HG03064 (cell line): ENCODE measurements at regions not wholly inside any gene's neighbourhood (a gene's known extent, or its start where the extent isn't known, plus 50 kb on each side); places are given as distances from the start of the nearest gene placed in this dataset.
"Not testable (repeated sequence)": the region's sequence is repeated elsewhere in the genome, so short reads cannot be mapped to it uniquely, and the experiment has no call there.

Experiments used
- ATAC-seq: cut with Tn5 transposase; IDR thresholded peaks from one replicate; pipeline ENCODE4 v1.9.1; 2021; ENCODE audit warnings: low read depth; ENCODE audit not compliant: unreplicated experiment

DNA sequence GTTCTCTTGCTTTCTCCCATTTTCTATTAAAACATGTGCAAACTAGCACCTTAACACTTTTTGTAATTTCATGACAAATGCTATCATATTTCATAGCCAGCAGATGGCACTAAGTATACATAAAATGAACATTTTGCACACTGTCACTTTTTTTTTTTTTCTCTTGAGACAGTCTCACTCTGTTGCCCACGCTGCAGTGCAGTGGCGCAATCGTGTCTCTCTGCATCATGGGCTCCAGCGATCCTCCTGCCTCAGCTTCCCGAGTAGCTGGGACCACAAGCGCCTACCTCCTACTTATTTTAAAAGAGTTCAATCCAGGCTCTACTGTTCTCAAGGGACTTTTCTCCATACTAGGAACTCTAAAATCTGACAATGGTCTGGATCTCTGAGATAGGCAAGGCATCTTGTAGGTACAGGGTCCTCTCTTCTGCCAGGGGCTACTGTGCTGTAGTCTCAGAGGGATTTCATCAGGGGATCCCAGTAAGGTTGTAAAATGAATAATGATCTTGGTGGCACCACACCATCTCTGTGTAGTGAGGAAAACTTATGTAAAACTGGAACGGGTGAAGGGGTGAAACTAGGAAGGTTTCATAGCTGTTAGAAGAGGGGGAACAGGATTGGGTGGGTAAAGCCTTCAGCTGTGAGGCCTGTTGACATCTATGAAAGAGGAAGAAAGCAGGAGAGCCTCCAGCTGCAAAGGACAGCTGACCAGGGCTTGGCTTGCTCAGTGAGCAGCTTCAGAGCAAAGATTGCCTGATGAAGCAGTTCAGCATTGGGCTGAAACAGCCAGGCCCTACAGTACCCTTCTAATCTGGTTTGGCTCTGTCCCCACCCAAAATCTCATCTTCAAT lies 196.9 kb downstream of the AVL9 start:
- ATAC-seq, result peak; percentile 83

GRCh38 chr7:32688092-32688491 lies 192.8 kb downstream of the AVL9 start:
- not testable (repeated sequence) for ATAC-seq

DNA sequence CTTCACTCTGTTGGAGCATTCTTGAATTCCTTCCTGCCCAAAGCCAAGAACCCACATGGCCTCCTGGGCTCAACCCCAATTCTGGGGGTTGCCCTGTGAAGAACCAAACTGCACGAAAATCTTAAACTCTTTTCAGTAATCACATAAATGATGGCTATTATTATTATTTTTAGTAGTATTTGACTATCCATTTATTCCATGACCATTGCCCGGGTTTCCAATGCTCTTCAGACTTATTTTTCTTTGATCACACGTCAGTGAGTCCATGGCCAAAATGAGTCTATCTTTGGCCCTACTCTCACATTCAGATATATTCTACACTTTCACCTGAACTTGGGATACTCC lies 185.9 kb downstream of the AVL9 start:
- ATAC-seq, result no peak

- ATAC-seq, result no peak
These were observed 185.2 kb downstream of the AVL9 start for GRCh38 chr7:32680259-32681173.

DNA sequence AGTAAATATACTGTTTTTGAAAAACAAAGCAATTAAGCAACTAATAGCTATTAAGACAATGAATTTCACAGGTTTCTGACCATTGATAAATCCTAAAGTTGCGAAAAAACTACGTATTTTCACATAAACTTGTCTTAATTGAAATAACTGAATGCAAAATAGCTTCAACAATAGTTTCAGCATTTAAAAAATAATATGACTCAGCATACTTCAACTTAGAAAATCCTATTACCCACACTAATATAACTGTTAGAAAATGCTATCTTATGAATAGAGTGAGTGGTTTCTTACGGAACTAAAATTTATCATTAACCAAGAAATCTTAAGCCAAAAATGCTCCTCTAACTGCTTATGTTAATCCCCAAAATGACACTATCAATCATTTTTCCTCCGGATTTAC lies 183.9 kb downstream of the AVL9 start:
- no peak for ATAC-seq

DNA sequence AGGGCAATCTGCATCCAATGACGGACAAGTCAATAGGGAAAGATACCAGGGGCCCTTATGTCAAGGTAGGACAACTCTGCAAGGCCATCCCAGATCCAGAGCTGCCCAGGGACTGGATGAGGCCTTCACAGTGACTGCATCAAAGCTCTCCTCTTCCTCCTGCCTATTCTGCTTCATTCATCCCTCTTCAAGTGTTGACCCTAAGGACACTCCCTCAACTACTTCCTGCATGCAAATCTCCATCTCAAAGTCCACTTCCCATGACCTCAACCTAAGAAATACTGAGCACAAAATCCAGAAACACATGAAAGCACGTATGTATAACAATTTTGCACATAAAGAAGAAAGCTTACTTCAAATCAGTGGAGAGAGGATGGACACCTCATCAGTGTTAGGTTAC lies 182.3 kb downstream of the AVL9 start:
- no peak for ATAC-seq

GRCh38 chr7:32676249-32676941 lies 181.1 kb downstream of the AVL9 start:
- ATAC-seq, result no peak

DNA sequence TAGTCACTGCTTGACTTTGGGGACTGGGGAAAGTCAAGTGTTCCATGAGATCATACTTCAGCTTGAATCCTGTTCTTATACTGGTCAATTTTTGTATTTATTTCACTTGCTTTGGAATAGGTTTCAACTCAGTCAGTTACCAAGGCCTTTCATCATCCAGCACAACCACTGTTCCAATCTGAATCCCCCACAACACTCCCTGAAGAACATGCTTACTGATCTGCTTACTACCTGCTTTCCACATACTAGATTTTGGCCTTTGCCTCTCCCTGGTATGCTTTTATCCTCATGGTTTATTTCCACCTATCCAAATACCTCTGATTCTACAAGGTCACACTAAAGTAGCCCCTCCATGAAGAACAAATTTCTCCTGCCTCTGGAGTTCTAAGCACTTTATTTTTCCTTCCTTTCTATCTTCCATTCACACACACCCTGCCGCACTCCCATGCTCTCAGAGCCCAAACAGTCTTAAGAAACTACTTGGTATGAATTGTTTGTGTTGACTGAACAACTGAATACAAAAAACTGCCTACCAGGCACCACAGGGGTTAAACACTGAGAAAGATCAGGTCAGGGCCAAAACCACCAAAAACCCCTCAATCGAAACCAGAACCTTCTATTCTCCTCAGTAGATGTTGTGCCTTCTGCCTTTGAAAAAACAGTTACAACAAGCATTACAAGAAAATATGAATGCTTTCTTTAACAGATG lies 178.1 kb downstream of the AVL9 start:
- no peak for ATAC-seq

DNA sequence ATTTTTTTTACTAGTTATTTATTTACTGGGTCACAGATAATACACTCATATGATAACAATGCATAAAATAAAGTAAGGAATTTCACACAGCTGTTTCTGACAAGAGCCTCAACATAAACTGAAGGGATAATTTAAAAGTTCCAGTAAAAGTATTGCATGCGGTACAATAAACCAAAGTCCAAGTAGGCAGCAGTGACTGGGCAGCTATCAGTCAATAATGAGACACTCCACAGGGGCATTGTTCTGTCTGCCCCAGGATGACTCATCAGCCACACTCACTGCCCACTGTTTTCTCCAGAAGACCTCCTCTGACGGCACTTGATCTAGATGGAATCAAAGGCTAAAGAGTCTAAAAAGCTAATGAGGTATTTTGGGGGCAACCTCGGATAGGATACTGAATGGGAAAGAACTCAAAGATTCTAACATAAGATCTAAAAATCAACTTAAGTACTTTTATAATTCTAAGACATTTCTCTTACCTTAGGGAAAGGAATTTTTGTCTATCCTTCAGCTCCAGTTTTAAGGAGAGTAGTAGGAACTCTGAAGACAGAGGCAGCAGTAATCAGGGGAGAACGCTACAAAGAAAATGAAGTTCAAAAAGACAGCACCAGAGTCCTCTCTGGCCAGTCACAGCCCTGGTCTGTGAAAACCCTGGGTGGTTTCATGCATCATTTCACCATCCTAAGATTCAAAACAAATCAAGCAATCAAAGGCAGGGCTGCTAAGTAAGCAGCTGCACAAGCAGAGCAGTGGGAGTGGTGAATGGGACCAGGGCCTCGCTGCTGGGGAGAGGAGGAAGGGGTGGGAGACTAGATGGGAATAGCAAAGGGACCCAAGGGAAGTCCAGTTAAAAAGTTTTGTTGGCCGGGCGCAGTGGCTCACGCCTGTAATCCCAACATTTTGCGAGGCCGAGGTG lies 175.1 kb downstream of the AVL9 start:
- no peak for ATAC-seq

GRCh38 chr7:32669173-32669870 lies 174.0 kb downstream of the AVL9 start:
- ATAC-seq, result not testable (repeated sequence)

- not testable (repeated sequence) for ATAC-seq
These were observed 173.3 kb downstream of the AVL9 start for GRCh38 chr7:32668387-32669097.

- not testable (repeated sequence) for ATAC-seq
These were observed 172.3 kb downstream of the AVL9 start for GRCh38 chr7:32667586-32667985.

- not testable (repeated sequence) for ATAC-seq
These were observed 168.5 kb downstream of the AVL9 start for GRCh38 chr7:32663805-32664211.

GRCh38 chr7:32662509-32662908 lies 167.2 kb downstream of the AVL9 start:
- not testable (repeated sequence) for ATAC-seq

DNA sequence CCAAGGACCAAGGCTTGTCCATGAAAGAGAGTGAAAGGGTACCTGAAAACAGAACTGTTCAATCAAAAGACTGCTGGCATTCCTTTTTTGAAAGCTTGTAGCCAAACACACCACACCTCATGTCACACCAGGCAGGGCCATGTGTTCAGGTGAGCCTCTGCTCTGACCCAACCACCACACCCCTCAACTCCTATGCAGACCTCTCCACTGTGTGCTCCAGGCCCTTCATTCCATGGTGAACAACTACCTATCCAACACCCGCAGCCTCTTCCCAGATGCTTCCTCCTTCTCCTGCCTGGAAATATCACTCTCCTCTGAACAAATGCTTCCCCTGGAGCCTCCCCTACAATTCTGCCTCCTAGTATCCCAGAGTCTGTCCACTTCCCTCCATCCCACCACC lies 166.6 kb downstream of the AVL9 start:
- no peak for ATAC-seq

DNA sequence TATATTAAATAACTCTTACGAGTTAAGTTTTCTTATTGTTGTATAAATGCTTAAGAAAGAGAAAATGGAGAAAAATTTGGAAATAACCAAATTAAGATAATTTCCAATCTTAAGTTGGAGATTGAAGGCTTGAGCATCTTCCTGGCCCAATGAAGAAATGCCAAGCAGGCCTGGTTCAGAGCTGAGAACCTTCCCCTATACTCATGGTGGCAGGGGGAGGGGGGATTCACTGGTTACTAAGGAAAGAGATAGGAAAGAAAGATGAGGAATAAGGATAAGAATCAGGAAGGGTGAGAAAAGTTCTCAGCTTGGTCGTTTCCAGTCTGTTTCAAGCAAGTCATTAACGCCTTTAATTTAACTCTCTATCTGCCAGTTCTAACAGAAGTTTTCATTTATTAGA lies 166.2 kb downstream of the AVL9 start:
- no peak for ATAC-seq

DNA sequence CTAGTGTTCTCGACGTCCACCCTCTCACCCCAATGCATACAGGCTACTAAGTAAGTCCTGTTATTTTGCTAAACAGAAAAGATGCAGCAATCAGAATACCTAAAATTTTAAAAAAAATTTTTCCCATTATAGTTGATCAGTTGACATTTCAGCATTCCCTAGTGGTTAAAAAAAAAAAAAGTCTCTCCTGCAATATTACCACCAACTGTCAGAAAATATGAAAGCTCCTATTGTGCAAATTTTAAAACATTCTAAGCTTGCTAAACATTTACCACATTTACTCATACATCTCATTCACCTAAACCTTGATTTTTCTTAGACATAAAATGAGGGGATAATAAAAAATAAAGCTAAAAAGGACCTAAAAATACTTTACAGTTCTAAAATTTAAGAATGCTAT lies 165.6 kb downstream of the AVL9 start:
- ATAC-seq, result no peak

GRCh38 chr7:32659853-32660252 lies 164.6 kb downstream of the AVL9 start:
- ATAC-seq, result no peak
